ENCODE measurements at regions not wholly inside any gene's neighbourhood (a gene's known extent, or its start where the extent isn't known, plus 50 kb on each side); places are given as distances from the start of the nearest gene placed in this dataset.

- WGBS, 2 donors, result 73 to 75% methylated on average over 5 of the region's 5 CpGs
- Histone ChIP-seq H3K27ac (no peak overlapping the region), H3K4me3 (no peak overlapping the region), H3K27me3 (no peaks in the 10 kb centered on the region), H3K36me3 (ENCODE audit: low read depth, missing control alignments) (no peaks in the 10 kb centered on the region), H3K9me3 (no peaks in the 10 kb centered on the region), H3K4me1 (no peaks in the 10 kb centered on the region)
- DNase-seq, result no peak
- intact Hi-C loops (cut with DNase I; ENCODE audit: low total_unique reads), result no loop called here
- no peak for TF ChIP-seq POLR2A (IDR thresholded peaks at IDR 0.05)
- TF ChIP-seq CTCF (IDR thresholded peaks at IDR 0.05), result no peak
Measured at GRCh38 chr14:26323869-26324268, 274.0 kb downstream of the NOVA1 start.

GRCh38 chr14:26320886-26321285, 276.9 kb downstream of the NOVA1 start:
- no peak overlapping the region for H3K4me3 ChIP-seq
- DNase-seq, result no peak
- intact Hi-C loops (cut with DNase I; ENCODE audit: low total_unique reads), result no loop called here
- H3K27me3 ChIP-seq, result no peaks in the 10 kb centered on the region
- TF ChIP-seq POLR2A (IDR thresholded peaks at IDR 0.05), result no peak
- no peaks in the 10 kb centered on the region for H3K9me3 ChIP-seq
- 91 to 96% methylated on average over 2 of the region's 2 CpGs for WGBS, 2 donors
- H3K4me1 ChIP-seq, result no peaks in the 10 kb centered on the region
- H3K36me3 ChIP-seq (ENCODE audit: low read depth, missing control alignments), result no peaks in the 10 kb centered on the region
- no peak overlapping the region for H3K27ac ChIP-seq

GRCh38 chr14:26319139-26319864, 278.5 kb downstream of the NOVA1 start:
- Histone ChIP-seq H3K4me1 (no peaks in the 10 kb centered on the region), H3K27ac (no peak overlapping the region), H3K9me3 (no peaks in the 10 kb centered on the region), H3K36me3 (ENCODE audit: low read depth, missing control alignments) (no peaks in the 10 kb centered on the region), H3K4me3 (no peak overlapping the region), H3K27me3 (no peaks in the 10 kb centered on the region)
- intact Hi-C loops (cut with DNase I; ENCODE audit: low total_unique reads), result no loop called here
- 76 to 94% methylated on average over 5 of the region's 5 CpGs for WGBS, 2 donors
- no peak for TF ChIP-seq POLR2A (IDR thresholded peaks at IDR 0.05)
- TF ChIP-seq CTCF (IDR thresholded peaks at IDR 0.05), result no peak
- DNase-seq, result no peak

GRCh38 chr14:26304056-26304455, 293.8 kb downstream of the NOVA1 start:
- Histone ChIP-seq H3K4me3 (no peak overlapping the region), H3K27ac (no peak overlapping the region), H3K4me1 (no peaks in the 10 kb centered on the region), H3K36me3 (ENCODE audit: low read depth, missing control alignments) (no peaks in the 10 kb centered on the region), H3K9me3 (no peaks in the 10 kb centered on the region), H3K27me3 (no peaks in the 10 kb centered on the region)
- DNase-seq, result no peak
- no peak for TF ChIP-seq CTCF (IDR thresholded peaks at IDR 0.05)
- intact Hi-C loops (cut with DNase I; ENCODE audit: low total_unique reads), result no loop called here

GRCh38 chr14:26293909-26294308, 303.9 kb downstream of the NOVA1 start:
- no peaks in the 10 kb centered on the region for H3K27me3 ChIP-seq
- no peaks in the 10 kb centered on the region for H3K36me3 ChIP-seq (ENCODE audit: low read depth, missing control alignments)
- H3K4me3 ChIP-seq, result no peak overlapping the region
- H3K4me1 ChIP-seq, result no peaks in the 10 kb centered on the region
- H3K27ac ChIP-seq, result no peak overlapping the region
- TF ChIP-seq CTCF (IDR thresholded peaks at IDR 0.05) (no peak), POLR2A (IDR thresholded peaks at IDR 0.05) (no peak)
- intact Hi-C loops (cut with DNase I; ENCODE audit: low total_unique reads), result no loop called here
- DNase-seq, result no peak
- H3K9me3 ChIP-seq, result no peaks in the 10 kb centered on the region
- 81 to 95% methylated on average over 3 of the region's 3 CpGs for WGBS, 2 donors
